GM19351 (cell line): ENCODE measurements at regions not wholly inside any gene's neighbourhood (a gene's known extent, or its start where the extent isn't known, plus 50 kb on each side); places are given as distances from the start of the nearest gene placed in this dataset.
"Not testable (repeated sequence)": the region's sequence is repeated elsewhere in the genome, so short reads cannot be mapped to it uniquely, and the experiment has no call there.

Experiments used
- ATAC-seq: cut with Tn5 transposase; IDR thresholded peaks from one replicate; pipeline ENCODE4 v1.9.1; 2021; ENCODE audit warnings: mild to moderate bottlenecking, moderate library complexity; ENCODE audit not compliant: unreplicated experiment

GRCh38 chr4:111113591-111113990 is 490.7 kb upstream of the PITX2 start:
- no peak for ATAC-seq

- no peak for ATAC-seq
These were observed 493.0 kb upstream of the PITX2 start for GRCh38 chr4:111115881-111116280.

GRCh38 chr4:111120191-111120590 is 497.3 kb upstream of the PITX2 start:
- ATAC-seq, result no peak

GRCh38 chr4:111126340-111126739 is 503.5 kb upstream of the PITX2 start:
- no peak for ATAC-seq

- ATAC-seq, result no peak
These were observed 505.0 kb upstream of the PITX2 start for GRCh38 chr4:111127841-111128240.

- ATAC-seq, result peak; percentile 69
These were observed 505.4 kb upstream of the PITX2 start for GRCh38 chr4:111128327-111128726.

GRCh38 chr4:111136438-111136837 is 513.6 kb upstream of the PITX2 start:
- no peak for ATAC-seq

GRCh38 chr4:111136967-111137366 is 514.1 kb upstream of the PITX2 start:
- no peak for ATAC-seq

GRCh38 chr4:111143510-111143909 is 520.6 kb upstream of the PITX2 start:
- ATAC-seq, result no peak

GRCh38 chr4:111154934-111155333 is 532.1 kb upstream of the PITX2 start:
- ATAC-seq, result no peak

GRCh38 chr4:111164556-111164955 is 541.7 kb upstream of the PITX2 start:
- not testable (repeated sequence) for ATAC-seq

- no peak for ATAC-seq
These were observed 551.5 kb upstream of the PITX2 start for GRCh38 chr4:111174331-111174730.

- ATAC-seq, result no peak
These were observed 555.4 kb upstream of the PITX2 start for GRCh38 chr4:111178231-111178630.

- no peak for ATAC-seq
These were observed 564.2 kb upstream of the PITX2 start for GRCh38 chr4:111187108-111187507.

- no peak for ATAC-seq
These were observed 575.6 kb upstream of the PITX2 start for GRCh38 chr4:111198446-111198845.

GRCh38 chr4:111204797-111205196 is 581.9 kb upstream of the PITX2 start:
- peak; percentile 44 for ATAC-seq

- no peak for ATAC-seq
These were observed 586.1 kb upstream of the PITX2 start for GRCh38 chr4:111208970-111209369.

- no peak for ATAC-seq
These were observed 586.8 kb upstream of the PITX2 start for GRCh38 chr4:111209706-111210105.

GRCh38 chr4:111210595-111210994 is 587.7 kb upstream of the PITX2 start:
- no peak for ATAC-seq

- ATAC-seq, result no peak
These were observed 590.7 kb upstream of the PITX2 start for GRCh38 chr4:111213531-111213930.

GRCh38 chr4:111214371-111214770 is 591.5 kb upstream of the PITX2 start:
- no peak for ATAC-seq

- no peak for ATAC-seq
These were observed 592.9 kb upstream of the PITX2 start for GRCh38 chr4:111215755-111216154.

- no peak for ATAC-seq
These were observed 593.9 kb upstream of the PITX2 start for GRCh38 chr4:111216791-111217190.

GRCh38 chr4:111221371-111221770 is 598.5 kb upstream of the PITX2 start:
- ATAC-seq, result no peak
